ENCODE measurements at regions not wholly inside any gene's neighbourhood (a gene's known extent, or its start where the extent isn't known, plus 50 kb on each side); places are given as distances from the start of the nearest gene placed in this dataset.
A peak's percentile ranks its signal among the peaks of the same experiment; 100 is the strongest.
"Not testable (repeated sequence)": the region's sequence is repeated elsewhere in the genome, so short reads cannot be mapped to it uniquely, and the experiment has no call there.

GRCh38 chr5:11392-11791 lies 80.6 kb upstream of the PLEKHG4B start:
- H3K27me3 Mint-ChIP-seq (ENCODE audit: low read depth); H3K27ac Mint-ChIP-seq; intact Hi-C loops (cut with micrococcal nuclease); H3K4me3 Mint-ChIP-seq (ENCODE audit: low read depth); H3K4me1 Mint-ChIP-seq (ENCODE audit: low read depth); H3K9me3 Mint-ChIP-seq; H3K36me3 Mint-ChIP-seq (ENCODE audit: low read depth): not testable (repeated sequence)
- peak; percentile 62 for DNase-seq (ENCODE audit: low spot score)

- Mint-ChIP-seq H3K4me1 (ENCODE audit: low read depth) (no peaks in the 10 kb centered on the region), H3K27ac (no peak overlapping the region), H3K4me3 (ENCODE audit: low read depth) (no peak overlapping the region), H3K27me3 (ENCODE audit: low read depth) (no peaks in the 10 kb centered on the region), H3K36me3 (ENCODE audit: low read depth) (no peaks in the 10 kb centered on the region), H3K9me3 (peaks cover 4% of the 10 kb centered on the region)
- DNase-seq (ENCODE audit: low spot score), result no peak
- intact Hi-C loops (cut with micrococcal nuclease), result no loop called here
These were observed 80.1 kb upstream of the PLEKHG4B start for GRCh38 chr5:11898-12297.

GRCh38 chr5:13234-13633 lies 78.7 kb upstream of the PLEKHG4B start:
- no peaks in the 10 kb centered on the region for H3K36me3 Mint-ChIP-seq (ENCODE audit: low read depth)
- peaks cover 2% of the 10 kb centered on the region for H3K27me3 Mint-ChIP-seq (ENCODE audit: low read depth)
- DNase-seq (ENCODE audit: low spot score), result no peak
- peaks cover 4% of the 10 kb centered on the region for H3K9me3 Mint-ChIP-seq
- intact Hi-C loops (cut with micrococcal nuclease), result no loop called here
- no peak overlapping the region for H3K4me3 Mint-ChIP-seq (ENCODE audit: low read depth)
- no peak overlapping the region for H3K27ac Mint-ChIP-seq
- no peaks in the 10 kb centered on the region for H3K4me1 Mint-ChIP-seq (ENCODE audit: low read depth)

- H3K27ac Mint-ChIP-seq; DNase-seq (ENCODE audit: low spot score); intact Hi-C loops (cut with micrococcal nuclease); H3K36me3 Mint-ChIP-seq (ENCODE audit: low read depth); H3K27me3 Mint-ChIP-seq (ENCODE audit: low read depth); H3K9me3 Mint-ChIP-seq; H3K4me1 Mint-ChIP-seq (ENCODE audit: low read depth); H3K4me3 Mint-ChIP-seq (ENCODE audit: low read depth): not testable (repeated sequence)
These were observed 77.3 kb upstream of the PLEKHG4B start for GRCh38 chr5:14676-15075.

- H3K9me3 Mint-ChIP-seq; H3K36me3 Mint-ChIP-seq (ENCODE audit: low read depth); intact Hi-C loops (cut with micrococcal nuclease); H3K4me3 Mint-ChIP-seq (ENCODE audit: low read depth); H3K4me1 Mint-ChIP-seq (ENCODE audit: low read depth); H3K27ac Mint-ChIP-seq; DNase-seq (ENCODE audit: low spot score): not testable (repeated sequence)
- peaks cover 13% of the 10 kb centered on the region for H3K27me3 Mint-ChIP-seq (ENCODE audit: low read depth)
These were observed 71.7 kb upstream of the PLEKHG4B start for GRCh38 chr5:20276-20675.

DNA sequence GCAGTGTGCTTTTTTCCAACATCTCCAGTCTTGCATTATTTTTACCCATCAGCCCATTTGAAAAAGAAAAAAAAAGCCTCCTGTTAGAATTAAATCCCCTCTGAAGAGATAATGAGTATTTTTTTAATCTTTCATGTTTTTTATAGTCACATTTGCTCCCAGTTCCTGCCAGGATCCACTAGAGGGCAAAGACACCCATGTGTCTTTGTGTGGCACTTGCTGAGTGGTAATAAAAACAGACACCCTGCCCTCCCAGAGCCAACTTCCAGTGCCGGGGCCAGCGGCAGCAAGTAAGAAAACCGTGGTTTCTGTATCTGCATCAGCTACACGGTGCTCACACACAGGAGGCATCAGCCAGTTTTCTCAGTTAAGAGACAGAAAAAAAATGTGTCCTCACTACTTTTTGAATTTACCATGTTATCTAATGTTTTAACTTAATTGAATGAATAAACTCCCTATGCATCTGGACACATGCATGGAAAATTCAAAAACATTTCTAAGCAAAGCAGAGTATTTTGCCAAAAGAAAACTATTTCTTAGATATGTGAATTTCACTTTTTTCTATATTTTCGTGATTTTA lies 70.2 kb upstream of the PLEKHG4B start:
- Mint-ChIP-seq H3K27ac (no peak overlapping the region), H3K4me1 (ENCODE audit: low read depth) (no peaks in the 10 kb centered on the region), H3K27me3 (ENCODE audit: low read depth) (peaks cover 15% of the 10 kb centered on the region), H3K4me3 (ENCODE audit: low read depth) (no peak overlapping the region), H3K9me3 (no peaks in the 10 kb centered on the region), H3K36me3 (ENCODE audit: low read depth) (no peaks in the 10 kb centered on the region)
- intact Hi-C loops (cut with micrococcal nuclease), result no loop called here
- DNase-seq (ENCODE audit: low spot score), result no peak

- H3K27me3 Mint-ChIP-seq (ENCODE audit: low read depth), result peaks cover 13% of the 10 kb centered on the region
- H3K4me1 Mint-ChIP-seq (ENCODE audit: low read depth); H3K36me3 Mint-ChIP-seq (ENCODE audit: low read depth); intact Hi-C loops (cut with micrococcal nuclease); H3K9me3 Mint-ChIP-seq; H3K27ac Mint-ChIP-seq; H3K4me3 Mint-ChIP-seq (ENCODE audit: low read depth); DNase-seq (ENCODE audit: low spot score): not testable (repeated sequence)
These were observed 68.1 kb upstream of the PLEKHG4B start for GRCh38 chr5:23907-24306.

DNA sequence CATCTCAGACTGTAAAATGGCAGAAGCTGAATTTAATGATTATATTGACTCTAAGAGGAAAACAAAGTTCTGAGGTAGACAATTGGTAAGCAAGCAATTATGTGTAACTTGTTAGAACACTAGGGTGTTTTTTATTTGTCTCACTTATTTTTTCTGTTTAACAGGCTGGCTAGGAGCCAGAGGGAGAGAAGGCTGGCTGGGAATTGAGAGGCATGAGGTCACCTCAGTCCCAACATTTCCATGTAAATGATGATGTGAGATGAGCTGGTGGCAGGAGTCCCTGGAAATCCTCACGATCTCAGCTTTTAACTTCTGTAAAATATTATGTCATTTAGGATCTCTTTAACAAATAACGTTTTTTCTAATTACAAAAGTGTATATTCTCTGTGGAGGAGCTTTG lies 66.9 kb upstream of the PLEKHG4B start:
- H3K9me3 Mint-ChIP-seq; H3K4me3 Mint-ChIP-seq (ENCODE audit: low read depth); H3K36me3 Mint-ChIP-seq (ENCODE audit: low read depth); H3K4me1 Mint-ChIP-seq (ENCODE audit: low read depth); H3K27ac Mint-ChIP-seq; intact Hi-C loops (cut with micrococcal nuclease); DNase-seq (ENCODE audit: low spot score): not testable (repeated sequence)
- peaks cover 12% of the 10 kb centered on the region for H3K27me3 Mint-ChIP-seq (ENCODE audit: low read depth)

DNA sequence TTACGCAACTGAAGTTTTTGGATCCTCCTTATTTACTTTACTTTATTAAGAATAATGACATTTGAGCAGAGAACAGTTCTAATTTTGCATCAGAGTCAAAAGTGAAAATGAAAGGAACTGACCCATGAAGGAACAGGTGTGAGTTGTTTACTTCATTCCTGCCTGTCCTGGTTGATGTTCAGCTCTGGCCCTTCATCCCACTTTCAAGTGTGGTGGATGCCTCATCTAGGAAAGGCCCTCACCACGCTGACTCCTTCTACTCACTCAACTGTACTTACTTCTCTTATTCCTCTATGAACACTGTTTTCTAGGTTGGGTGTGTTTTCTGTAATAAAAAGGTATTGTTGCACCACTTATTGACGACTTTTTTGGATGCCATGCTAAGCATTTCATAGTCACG lies 61.8 kb upstream of the PLEKHG4B start:
- peaks cover 2% of the 10 kb centered on the region for H3K27me3 Mint-ChIP-seq (ENCODE audit: low read depth)
- no peak overlapping the region for H3K4me3 Mint-ChIP-seq (ENCODE audit: low read depth)
- H3K9me3 Mint-ChIP-seq, result peaks cover 4% of the 10 kb centered on the region

GRCh38 chr5:30556-30955 lies 61.4 kb upstream of the PLEKHG4B start:
- H3K27me3 Mint-ChIP-seq (ENCODE audit: low read depth); intact Hi-C loops (cut with micrococcal nuclease); DNase-seq (ENCODE audit: low spot score); H3K36me3 Mint-ChIP-seq (ENCODE audit: low read depth); H3K27ac Mint-ChIP-seq; H3K4me1 Mint-ChIP-seq (ENCODE audit: low read depth); H3K4me3 Mint-ChIP-seq (ENCODE audit: low read depth); H3K9me3 Mint-ChIP-seq: not testable (repeated sequence)

More for the DNA sequence above, 61.8 kb upstream of the PLEKHG4B start:
- Mint-ChIP-seq H3K36me3 (ENCODE audit: low read depth) (no peaks in the 10 kb centered on the region), H3K27ac (no peak overlapping the region), H3K4me1 (ENCODE audit: low read depth) (no peaks in the 10 kb centered on the region)
- intact Hi-C loops (cut with micrococcal nuclease), result no loop called here
- no peak for DNase-seq (ENCODE audit: low spot score)

DNA sequence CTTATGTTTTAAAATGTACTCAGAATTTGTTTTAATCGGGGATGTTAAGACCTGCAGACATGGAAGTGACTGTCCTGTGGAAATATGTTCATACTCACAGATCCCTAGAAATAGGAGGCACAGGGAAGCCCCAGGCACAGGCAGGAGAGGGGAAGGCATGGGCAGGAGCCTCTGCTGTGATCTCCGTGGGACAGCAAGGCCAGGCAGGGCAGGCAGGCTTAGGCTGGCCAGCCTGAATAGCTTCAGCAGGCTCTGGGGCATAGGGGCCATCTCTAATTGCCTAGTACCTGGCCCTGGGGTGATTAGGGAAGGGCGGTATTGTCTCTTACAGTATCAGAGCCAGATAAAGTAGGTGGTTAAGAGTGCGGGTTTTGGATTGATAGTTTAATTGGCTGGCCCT lies 59.8 kb upstream of the PLEKHG4B start:
- Mint-ChIP-seq H3K4me3 (ENCODE audit: low read depth) (no peak overlapping the region), H3K27ac (no peak overlapping the region), H3K27me3 (ENCODE audit: low read depth) (no peaks in the 10 kb centered on the region), H3K4me1 (ENCODE audit: low read depth) (no peaks in the 10 kb centered on the region), H3K36me3 (ENCODE audit: low read depth) (no peaks in the 10 kb centered on the region), H3K9me3 (peaks cover 4% of the 10 kb centered on the region)
- intact Hi-C loops (cut with micrococcal nuclease), result no loop called here
- no peak for DNase-seq (ENCODE audit: low spot score)

DNA sequence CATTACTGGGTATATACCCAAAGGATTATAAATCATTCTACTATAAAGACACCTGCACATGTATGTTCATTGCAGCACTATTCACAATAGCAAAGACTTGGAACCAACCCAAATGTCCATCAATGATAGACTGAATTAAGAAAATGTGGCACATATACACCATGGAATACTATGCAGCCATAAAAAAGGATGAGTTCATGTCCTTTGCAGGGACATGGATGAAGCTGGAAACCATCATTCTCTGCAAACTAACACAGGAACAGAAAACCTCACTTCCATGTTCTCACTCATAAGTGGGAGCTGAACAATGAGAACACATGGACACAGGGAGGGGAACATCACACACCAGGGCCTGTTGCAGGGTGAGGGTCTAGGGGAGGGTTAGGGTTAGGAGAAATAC lies 56.4 kb upstream of the PLEKHG4B start:
- H3K4me3 Mint-ChIP-seq (ENCODE audit: low read depth); H3K9me3 Mint-ChIP-seq; H3K27me3 Mint-ChIP-seq (ENCODE audit: low read depth); H3K36me3 Mint-ChIP-seq (ENCODE audit: low read depth); H3K27ac Mint-ChIP-seq; H3K4me1 Mint-ChIP-seq (ENCODE audit: low read depth); intact Hi-C loops (cut with micrococcal nuclease); DNase-seq (ENCODE audit: low spot score): not testable (repeated sequence)

- DNase-seq (ENCODE audit: low spot score); H3K9me3 Mint-ChIP-seq; H3K27me3 Mint-ChIP-seq (ENCODE audit: low read depth); H3K36me3 Mint-ChIP-seq (ENCODE audit: low read depth); H3K4me1 Mint-ChIP-seq (ENCODE audit: low read depth); H3K4me3 Mint-ChIP-seq (ENCODE audit: low read depth); H3K27ac Mint-ChIP-seq; intact Hi-C loops (cut with micrococcal nuclease): not testable (repeated sequence)
These were observed 54.8 kb upstream of the PLEKHG4B start for GRCh38 chr5:37207-37606.

DNA sequence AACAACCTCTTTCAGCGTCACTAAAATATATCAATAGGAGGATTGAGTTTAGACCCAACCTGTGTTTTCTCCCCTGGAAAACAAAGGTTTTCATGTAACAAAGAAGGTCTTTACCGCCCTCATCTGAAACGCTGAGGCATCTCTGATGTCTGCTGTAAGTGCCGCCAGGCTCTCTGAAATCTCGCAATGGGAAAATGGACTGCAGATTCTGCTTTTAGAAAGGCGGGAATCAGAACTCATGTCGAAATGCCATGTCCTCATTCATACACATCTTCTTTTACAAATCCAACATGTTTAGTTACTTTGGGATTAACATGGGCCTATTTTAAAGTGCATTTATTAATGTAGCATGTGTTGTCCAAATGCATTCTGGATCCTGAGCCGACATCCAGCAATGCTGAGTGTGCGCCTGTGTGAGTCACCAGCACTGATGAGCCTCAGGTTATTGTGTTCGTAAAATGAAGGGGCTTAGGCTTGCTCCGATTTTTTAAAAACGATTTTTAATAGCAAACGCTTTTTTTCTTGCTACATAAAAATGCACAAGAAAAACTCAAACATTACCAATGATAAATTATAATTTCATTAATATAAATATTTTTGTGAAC lies 51.9 kb upstream of the PLEKHG4B start:
- H3K27ac Mint-ChIP-seq, result no peak overlapping the region
- no peak for DNase-seq (ENCODE audit: low spot score)
- H3K9me3 Mint-ChIP-seq, result no peaks in the 10 kb centered on the region
- peaks cover 7% of the 10 kb centered on the region for H3K27me3 Mint-ChIP-seq (ENCODE audit: low read depth)
- H3K4me1 Mint-ChIP-seq (ENCODE audit: low read depth), result no peaks in the 10 kb centered on the region
- intact Hi-C loops (cut with micrococcal nuclease), result no loop called here
- H3K36me3 Mint-ChIP-seq (ENCODE audit: low read depth), result no peaks in the 10 kb centered on the region
- H3K4me3 Mint-ChIP-seq (ENCODE audit: low read depth), result no peak overlapping the region
